ENCODE measurements at regions not wholly inside any gene's neighbourhood (a gene's known extent, or its start where the extent isn't known, plus 50 kb on each side); places are given as distances from the start of the nearest gene placed in this dataset.

GRCh38 chr13:63684822-63685221 is 2269.2 kb upstream of the PCDH20 start:
- no peak for TF ChIP-seq ZNF234 (CRISPR knock-in tag; conservative IDR thresholded peaks at IDR 0.05)
- TF ChIP-seq ZNF280D (CRISPR knock-in tag; IDR thresholded peaks at IDR 0.05): no peak
- TF ChIP-seq ZNF335 (CRISPR knock-in tag; IDR thresholded peaks at IDR 0.05): no peak
- TF ChIP-seq RNF219 (CRISPR knock-in tag; IDR thresholded peaks at IDR 0.05): no peak
- no peak for TF ChIP-seq ZNF7 (CRISPR knock-in tag; IDR thresholded peaks at IDR 0.05)
- TF ChIP-seq MAFK (conservative IDR thresholded peaks at IDR 0.05 in 1 of 2, IDR thresholded peaks at IDR 0.05 in 1 of 2; ENCODE audit: low read length in 2 of 2): peak in 1 of 2 experiments; percentile 54; a peak in 2 of 4 replicates
- TF ChIP-seq MAFF (IDR thresholded peaks at IDR 0.05; ENCODE audit: low read depth, low read length): peak; percentile 30; the same call in 1 of the 2 replicates
- TF ChIP-seq SMAD1 (CRISPR knock-in tag; IDR thresholded peaks at IDR 0.05; ENCODE audit: borderline replicate concordance, low read depth): no peak
- ATAC-seq (no peak), DNase-seq (ENCODE audit: low spot score) (no peak), FAIRE-seq (no peak)
- Histone ChIP-seq H3K79me2 (ENCODE audit: insufficient read depth, low read length) (no peaks in the 10 kb centered on the region), H3K4me1 (ENCODE audit: insufficient read depth, low read length) (no peaks in the 10 kb centered on the region), H3K27ac (ENCODE audit: extremely low read length, insufficient read depth, low read length) (no peak overlapping the region), H3K4me3 (replicated peaks in 1 of 3; ENCODE audit: insufficient read depth in 1 of 3, low read depth in 2 of 3, low read length in 3 of 3) (no peak overlapping the region), H4K20me1 (ENCODE audit: insufficient read depth, low read length) (no peaks in the 10 kb centered on the region), H3K9me3 (ENCODE audit: low read length) (no peaks in the 10 kb centered on the region), H2AFZ (ENCODE audit: low read length) (no peak overlapping the region), H3K4me2 (ENCODE audit: low read depth, low read length) (no peak overlapping the region), H3K36me3 (replicated peaks in 1 of 2; ENCODE audit: control insufficient read depth in 1 of 2, insufficient read depth in 2 of 2, low read length in 2 of 2) (no peaks in the 10 kb centered on the region), H3K9ac (ENCODE audit: insufficient read depth, low read depth, low read length) (no peak overlapping the region), H3K27me3 (ENCODE audit: control insufficient read depth in 1 of 2, insufficient read depth in 2 of 2, low read length in 2 of 2) (no peaks in the 10 kb centered on the region)
- in situ Hi-C loops (cut with HindIII; ENCODE audit: extremely low pct_ligation_motif_present, low pct_unique_long_range_greater_than_20kb): no loop called here
- BruUV-seq (replicated peaks): no TSS peak
- intact Hi-C loops (cut with micrococcal nuclease; ENCODE audit: unreplicated experiment): no loop called here
- ChIA-PET CTCF (ENCODE audit: low intra/inter-chr PET ratio, low total read pairs) (no interaction called here), POLR2A (no interaction called here)
